H1 (cell line): ENCODE measurements at regions not wholly inside any gene's neighbourhood (a gene's known extent, or its start where the extent isn't known, plus 50 kb on each side); places are given as distances from the start of the nearest gene placed in this dataset.

ENCODE experiments used
- CTCF ChIA-PET: fragments of 300-600 bp; sonication (Branson Sonifier 250); formaldehyde crosslinking; loops from one replicate; lab custom pipeline; 2021; ENCODE audit not compliant: partially characterized antibody; lab: Charles Lee
- POLR2A ChIA-PET: fragments of 300-600 bp; sonication (Branson Sonifier 250); formaldehyde crosslinking; loops from one replicate; lab custom pipeline; 2021; ENCODE audit warnings: inconsistent platforms; ENCODE audit not compliant: partially characterized antibody; lab: Charles Lee
- DNase-seq, 2 experiments: peaks; one replicate each; pipeline versions ENCODE4 v3.0.0 to v3.0.0-alpha.2; 2010 to 2022; ENCODE audit warnings: low spot score in 2 of 2, low read depth in 1 of 2, mixed read lengths in 1 of 2
- FAIRE-seq: peaks from 2 replicates; lab custom pipeline; 2011; peaks lifted over from hg19 to GRCh38; lab: Jason Lieb, UNC
- H2AFZ ChIP-seq: 2 replicates; pipeline ENCODE4 v1.8.1; 2012; ENCODE audit warnings: low read length, inconsistent platforms
- H2AK5ac ChIP-seq: 2 replicates; pipeline ENCODE4 v1.6.1; 2013; ENCODE audit warnings: low read depth, low read length
- H2BK120ac ChIP-seq: replicated peaks from 2 replicates; pipeline ENCODE3; 2013; ENCODE audit warnings: low read depth, low read length, inconsistent platforms
- H2BK12ac ChIP-seq: 2 replicates; pipeline ENCODE4 v1.6.1; 2013; ENCODE audit warnings: low read depth, low read length
- H2BK15ac ChIP-seq: 2 replicates; pipeline ENCODE4 v1.6.1; 2013; ENCODE audit warnings: low read length
- H2BK20ac ChIP-seq: 2 replicates; pipeline ENCODE4 v1.6.1; 2013; ENCODE audit warnings: low read length
- H2BK5ac ChIP-seq: 2 replicates; pipeline ENCODE4 v1.6.1; 2013; ENCODE audit warnings: low read depth, low read length
- H3K14ac ChIP-seq: 2 replicates; pipeline ENCODE4 v1.6.1; 2013; ENCODE audit warnings: inconsistent platforms; ENCODE audit not compliant: insufficient read length
- H3K18ac ChIP-seq: 2 replicates; pipeline ENCODE4 v1.6.1; 2013; ENCODE audit warnings: low read length; ENCODE audit errors: extremely low read depth
- H3K23ac ChIP-seq: 2 replicates; pipeline ENCODE4 v1.6.1; 2013; ENCODE audit warnings: inconsistent platforms; ENCODE audit not compliant: insufficient read length
- H3K23me2 ChIP-seq: 2 replicates; pipeline ENCODE4 v1.6.1; 2013; ENCODE audit warnings: low read depth, low read length
- H3K27ac ChIP-seq: 2 replicates; pipeline ENCODE4 v1.6.1; 2011; ENCODE audit warnings: low read depth, low read length, inconsistent platforms
- H3K27me3 ChIP-seq, 4 experiments: replicated peaks in 1 of 4; 1 replicate in 1 of 4; 2 replicates in 3 of 4; pipeline versions ENCODE4 v1.6.1 to v1.8.1; 2011 to 2013; ENCODE audit warnings: low read length in 3 of 4, mild to moderate bottlenecking in 3 of 4, inconsistent platforms in 2 of 4, mixed read lengths in 2 of 4, moderate library complexity in 1 of 4; ENCODE audit not compliant: control insufficient read depth in 3 of 4, insufficient read depth in 3 of 4; ENCODE audit errors: extremely low read depth in 1 of 4
- H3K36me3 ChIP-seq, 4 experiments: 2 replicates each; pipeline versions ENCODE4 v1.6.1 to v1.8.1; 2011 to 2013; ENCODE audit warnings: mild to moderate bottlenecking in 4 of 4, low read length in 3 of 4, moderate library complexity in 2 of 4, control low read depth in 1 of 4, inconsistent platforms in 1 of 4; ENCODE audit not compliant: insufficient read depth in 4 of 4, control insufficient read depth in 2 of 4
- H3K4ac ChIP-seq: replicated peaks from 2 replicates; pipeline ENCODE3; 2013; ENCODE audit warnings: low read length, low read depth, mixed read lengths, inconsistent platforms; ENCODE audit not compliant: insufficient read length
- H3K4me1 ChIP-seq, 4 experiments: replicated peaks in 1 of 4; 1 replicate in 1 of 4; 2 replicates in 3 of 4; pipeline versions ENCODE4 v1.6.1 to v1.8.1; 2011 to 2013; ENCODE audit warnings: low read length in 3 of 4, inconsistent platforms in 2 of 4, mixed read lengths in 1 of 4; ENCODE audit not compliant: insufficient read depth in 4 of 4, control insufficient read depth in 3 of 4
- H3K4me2 ChIP-seq, 2 experiments: 2 replicates each; pipeline versions ENCODE4 v1.6.1 to v1.8.1; 2011 to 2013; ENCODE audit warnings: low read depth in 2 of 2, low read length in 2 of 2, control low read depth in 1 of 2, inconsistent platforms in 1 of 2, mild to moderate bottlenecking in 1 of 2; ENCODE audit not compliant: insufficient read depth in 1 of 2
- H3K4me3 ChIP-seq, 4 experiments: fragments of 200-600, 300-600 bp in 1 of 4; sonication (generic), shearing (Covaris generic), sonication (Bioruptor Twin) in 1 of 4; 2 replicates each; pipeline versions ENCODE4 v1.5.1 to v1.8.1; 2011 to 2016; ENCODE audit warnings: low read length in 4 of 4, low read depth in 3 of 4, control low read depth in 2 of 4, inconsistent platforms in 2 of 4, mild to moderate bottlenecking in 2 of 4, mixed read lengths in 1 of 4, moderate library complexity in 1 of 4; ENCODE audit not compliant: insufficient read depth in 2 of 4; ENCODE audit errors: extremely low read depth in 1 of 4
- H3K56ac ChIP-seq: replicated peaks from 2 replicates; pipeline ENCODE3; 2013; ENCODE audit warnings: low read depth, mild to moderate bottlenecking, mixed read lengths, low read length, inconsistent platforms; ENCODE audit not compliant: insufficient read length
- H3K79me1 ChIP-seq: 2 replicates; pipeline ENCODE4 v1.6.1; 2013; ENCODE audit warnings: low read depth, low read length, control low read depth
- H3K79me2 ChIP-seq, 2 experiments: 2 replicates each; pipeline versions ENCODE4 v1.6.1 to v1.8.1; 2012 to 2013; ENCODE audit warnings: low read length in 2 of 2, mild to moderate bottlenecking in 2 of 2, inconsistent platforms in 1 of 2; ENCODE audit not compliant: insufficient read depth in 2 of 2, control insufficient read depth in 1 of 2
- H3K9ac ChIP-seq, 4 experiments: replicated peaks in 1 of 4; 1 replicate in 1 of 4; 2 replicates in 3 of 4; pipeline versions ENCODE4 v1.6.1 to v1.8.1; 2011 to 2013; ENCODE audit warnings: low read depth in 3 of 4, low read length in 3 of 4, control low read depth in 2 of 4, mild to moderate bottlenecking in 2 of 4, moderate library complexity in 2 of 4, inconsistent platforms in 1 of 4; ENCODE audit errors: extremely low read depth in 1 of 4
- H3K9me3 ChIP-seq, 2 experiments: 2 replicates each; pipeline versions ENCODE4 v1.6.1 to v1.8.1; 2012 to 2013; ENCODE audit warnings: mild to moderate bottlenecking in 2 of 2, moderate library complexity in 2 of 2, control low read depth in 1 of 2, inconsistent platforms in 1 of 2, low read depth in 1 of 2, low read length in 1 of 2, mixed read lengths in 1 of 2; ENCODE audit not compliant: insufficient read depth in 2 of 2
- H4K20me1 ChIP-seq, 2 experiments: replicated peaks in 1 of 2; 2 replicates each; pipeline versions ENCODE3 to v1.8.1; 2011 to 2013; ENCODE audit warnings: inconsistent platforms in 2 of 2, low read length in 2 of 2, mild to moderate bottlenecking in 1 of 2; ENCODE audit not compliant: insufficient read depth in 2 of 2, control insufficient read depth in 1 of 2
- H4K5ac ChIP-seq: 2 replicates; pipeline ENCODE4 v1.6.1; 2013; ENCODE audit warnings: low read length, low read depth, mixed read lengths, inconsistent platforms; ENCODE audit not compliant: insufficient read length
- H4K8ac ChIP-seq: 2 replicates; pipeline ENCODE4 v1.8.0; 2013; ENCODE audit warnings: mild to moderate bottlenecking, moderate library complexity, low read length, inconsistent platforms; ENCODE audit not compliant: insufficient read depth; ENCODE audit errors: extremely low read depth
- H4K91ac ChIP-seq: replicated peaks from 2 replicates; pipeline ENCODE3; 2013; ENCODE audit warnings: low read length, mixed read lengths, inconsistent platforms; ENCODE audit not compliant: insufficient read length
- RBBP5 ChIP-seq: IDR thresholded peaks from 2 replicates; pipeline ENCODE4 v1.7.1; 2012; ENCODE audit warnings: low read depth, mild to moderate bottlenecking, inconsistent platforms, low read length, moderate library complexity, borderline replicate concordance
- USF2 ChIP-seq: IDR thresholded peaks from 2 replicates; pipeline ENCODE4 v1.6.1; 2011; ENCODE audit warnings: low read length, improper control_type of control experiment
- WGBS, 2 experiments: shearing (Covaris generic) in 1 of 2; methylation state at CpG; one replicate each; pipeline versions ENCODE4 v1.1.6 to v1.1.7; 2013 to 2015; ENCODE audit warnings: low lambda C conversion rate in 2 of 2, mixed read lengths in 2 of 2, inconsistent platforms in 1 of 2, low coverage in 1 of 2, missing lambda C conversion rate in 1 of 2; ENCODE audit not compliant: insufficient replicate concordance in 2 of 2, insufficient coverage in 1 of 2, insufficient read length in 1 of 2; ENCODE audit errors: extremely low coverage in 1 of 2, missing lambda C conversion rate in 1 of 2; 5-methylcytosine and 5-hydroxymethylcytosine counted together

DNA sequence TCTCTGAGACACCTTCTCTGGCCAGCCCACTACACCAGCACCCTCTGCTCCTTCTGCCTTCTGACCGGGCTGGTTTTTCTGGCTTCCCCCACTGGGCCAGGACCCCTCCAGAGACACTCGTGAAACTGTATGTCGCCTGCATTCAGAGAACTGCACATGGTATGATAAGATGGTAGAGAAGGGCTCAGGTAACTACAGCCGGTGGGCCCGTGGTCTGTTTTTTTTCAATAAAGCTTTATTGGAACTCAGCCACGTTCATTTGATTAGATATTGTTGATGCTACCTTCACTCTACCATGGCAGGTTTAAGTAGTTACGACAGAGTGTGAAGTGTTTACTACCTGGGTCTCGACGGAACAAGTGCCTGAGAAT is 514.0 kb downstream of the TBC1D22A start:
- Histone ChIP-seq H3K4ac (no peak overlapping the region), H3K27me3 (no peaks in the 10 kb centered on the region), H3K79me2 (no peaks in the 10 kb centered on the region), H3K79me1 (no peaks in the 10 kb centered on the region), H4K91ac (no peak overlapping the region), H4K20me1 (no peaks in the 10 kb centered on the region), H3K36me3 (no peaks in the 10 kb centered on the region), H2AFZ (no peak overlapping the region), H2BK20ac (no peak overlapping the region), H3K4me1 (no peaks in the 10 kb centered on the region), H3K56ac (no peak overlapping the region), H3K23me2 (no peaks in the 10 kb centered on the region), H3K9me3 (peaks cover 79 to 89% of the 10 kb centered on the region in 2 experiments), H2AK5ac (no peak overlapping the region), H3K4me2 (no peak overlapping the region), H2BK5ac (no peak overlapping the region), H2BK15ac (no peak overlapping the region), H2BK120ac (no peak overlapping the region), H4K5ac (no peak overlapping the region), H3K4me3 (no peak overlapping the region)
- no peak for DNase-seq
- WGBS, 2 experiments = 87% methylated on average over 9 of the region's 9 CpGs; no CpG with 5 or more reads in 1 of the 2 experiments
- ChIA-PET POLR2A (no interaction called here), CTCF (no interaction called here)
- no peak for FAIRE-seq
- no peak for TF ChIP-seq USF2
- TF ChIP-seq RBBP5 = no peak
- TF ChIP-seq, all 59 proteins: peak for 0
- Histone ChIP-seq H3K9ac (no peak overlapping the region), H3K18ac (no peak overlapping the region), H2BK12ac (no peak overlapping the region), H3K23ac (no peak overlapping the region), H4K8ac (no peak overlapping the region), H3K27ac (no peak overlapping the region), H3K14ac (no peak overlapping the region)
